ENCODE measurements at regions not wholly inside any gene's neighbourhood (a gene's known extent, or its start where the extent isn't known, plus 50 kb on each side); places are given as distances from the start of the nearest gene placed in this dataset.
"Not testable (repeated sequence)": the region's sequence is repeated elsewhere in the genome, so short reads cannot be mapped to it uniquely, and the experiment has no call there.

DNA sequence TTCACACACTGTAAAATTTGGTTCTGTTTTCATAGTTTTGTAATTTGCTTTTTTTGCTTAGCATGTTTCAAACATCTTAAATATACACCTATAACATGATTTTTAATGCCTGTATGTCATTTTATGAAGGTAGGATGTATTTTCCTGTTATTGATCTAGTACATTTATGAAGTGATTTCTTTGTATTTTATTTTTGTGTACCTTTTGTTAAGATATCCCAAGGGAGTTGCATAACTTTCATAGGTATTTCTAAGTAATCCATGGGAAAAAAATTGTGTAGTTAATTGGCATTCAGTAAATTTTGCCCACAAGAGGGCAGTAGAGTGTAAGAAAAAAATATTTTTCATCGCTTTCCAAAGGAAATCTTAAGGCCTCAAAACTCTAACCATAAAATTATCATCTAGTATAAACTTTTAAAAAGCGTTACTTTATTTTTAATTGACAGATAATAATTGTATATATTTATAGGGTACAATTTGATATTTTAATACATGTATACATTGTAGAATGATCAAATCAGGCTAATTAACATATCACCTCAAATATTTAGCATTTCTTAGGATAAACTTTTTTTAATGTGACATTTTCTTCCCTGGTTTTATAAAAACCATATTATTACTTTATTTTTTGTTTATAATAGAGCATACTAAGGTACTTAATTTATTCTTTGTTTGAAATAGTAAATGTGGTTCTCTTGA lies 62.8 kb upstream of the ARL17B start:
- intact Hi-C loops (cut with DNase I) = not testable (repeated sequence)

DNA sequence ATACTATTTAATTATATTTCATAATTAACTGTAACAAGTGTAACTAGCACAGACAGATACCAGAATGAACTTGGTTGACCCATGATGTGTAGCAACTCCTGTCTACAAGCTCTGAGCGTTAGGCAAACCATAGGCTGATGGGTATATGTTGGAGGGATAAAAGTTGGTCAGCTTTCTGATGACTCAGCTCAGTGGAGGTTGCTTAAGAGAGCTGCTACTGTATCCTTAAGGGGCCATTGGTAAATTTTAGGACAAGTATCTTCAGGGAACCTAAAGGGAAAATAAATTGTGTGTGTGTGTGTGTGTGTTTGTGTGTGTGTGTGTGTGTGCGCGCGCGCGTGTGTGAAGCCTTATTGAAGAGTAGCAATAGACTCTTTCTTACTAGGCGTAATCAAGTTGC lies 56.3 kb upstream of the ARL17B start:
- H3K27me3 ChIP-seq; DNase-seq; H3K27ac ChIP-seq; H3K36me3 ChIP-seq; H3K4me1 ChIP-seq; H3K9me3 ChIP-seq; H3K4me3 ChIP-seq; intact Hi-C loops (cut with DNase I): not testable (repeated sequence)
- 97 to 100% methylated on average over 1 to 7 of the region's 7 CpGs for WGBS, 2 donors

More for the DNA sequence above, 62.8 kb upstream of the ARL17B start:
- H3K27me3 ChIP-seq, DNase-seq, H3K36me3 ChIP-seq, H3K4me3 ChIP-seq, H3K4me1 ChIP-seq, H3K9me3 ChIP-seq, H3K27ac ChIP-seq: not testable (repeated sequence)
- TF ChIP-seq, protein P1, sequence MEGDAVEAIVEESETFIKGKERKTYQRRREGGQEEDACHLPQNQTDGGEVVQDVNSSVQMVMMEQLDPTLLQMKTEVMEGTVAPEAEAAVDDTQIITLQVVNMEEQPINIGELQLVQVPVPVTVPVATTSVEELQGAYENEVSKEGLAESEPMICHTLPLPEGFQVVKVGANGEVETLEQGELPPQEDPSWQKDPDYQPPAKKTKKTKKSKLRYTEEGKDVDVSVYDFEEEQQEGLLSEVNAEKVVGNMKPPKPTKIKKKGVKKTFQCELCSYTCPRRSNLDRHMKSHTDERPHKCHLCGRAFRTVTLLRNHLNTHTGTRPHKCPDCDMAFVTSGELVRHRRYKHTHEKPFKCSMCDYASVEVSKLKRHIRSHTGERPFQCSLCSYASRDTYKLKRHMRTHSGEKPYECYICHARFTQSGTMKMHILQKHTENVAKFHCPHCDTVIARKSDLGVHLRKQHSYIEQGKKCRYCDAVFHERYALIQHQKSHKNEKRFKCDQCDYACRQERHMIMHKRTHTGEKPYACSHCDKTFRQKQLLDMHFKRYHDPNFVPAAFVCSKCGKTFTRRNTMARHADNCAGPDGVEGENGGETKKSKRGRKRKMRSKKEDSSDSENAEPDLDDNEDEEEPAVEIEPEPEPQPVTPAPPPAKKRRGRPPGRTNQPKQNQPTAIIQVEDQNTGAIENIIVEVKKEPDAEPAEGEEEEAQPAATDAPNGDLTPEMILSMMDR (IDR thresholded peaks at IDR 0.05) = peak in 1 of 4 experiments; percentile 19
- WGBS, 2 donors = no CpG with 5 or more reads among the region's 2 CpGs

DNA sequence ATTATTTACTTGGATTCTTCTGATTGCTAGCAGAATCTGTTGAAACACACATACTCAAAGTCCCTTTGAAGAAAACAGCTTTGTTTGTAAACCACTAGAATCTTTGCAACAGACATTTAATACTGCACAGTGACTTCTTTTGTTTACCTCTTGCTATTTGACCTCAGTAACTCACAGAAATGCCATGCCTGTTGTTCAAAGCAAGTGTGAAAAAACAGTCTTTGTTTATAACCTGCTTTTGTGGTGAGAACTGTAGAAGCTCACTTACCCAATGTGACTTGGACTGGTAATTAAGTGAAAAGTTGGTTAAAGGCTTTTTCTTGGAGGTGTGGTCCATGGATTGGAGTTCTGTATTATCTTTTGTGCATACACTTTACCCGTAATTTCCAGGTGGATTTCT lies 55.7 kb upstream of the ARL17B start:
- H3K27ac ChIP-seq; DNase-seq; H3K4me1 ChIP-seq; H3K4me3 ChIP-seq; H3K36me3 ChIP-seq; H3K9me3 ChIP-seq; intact Hi-C loops (cut with DNase I); H3K27me3 ChIP-seq: not testable (repeated sequence)
- WGBS, 2 donors = 93% methylated on average over 1 of the region's 1 CpG; no CpG with 5 or more reads in 1 of the 2 donors

DNA sequence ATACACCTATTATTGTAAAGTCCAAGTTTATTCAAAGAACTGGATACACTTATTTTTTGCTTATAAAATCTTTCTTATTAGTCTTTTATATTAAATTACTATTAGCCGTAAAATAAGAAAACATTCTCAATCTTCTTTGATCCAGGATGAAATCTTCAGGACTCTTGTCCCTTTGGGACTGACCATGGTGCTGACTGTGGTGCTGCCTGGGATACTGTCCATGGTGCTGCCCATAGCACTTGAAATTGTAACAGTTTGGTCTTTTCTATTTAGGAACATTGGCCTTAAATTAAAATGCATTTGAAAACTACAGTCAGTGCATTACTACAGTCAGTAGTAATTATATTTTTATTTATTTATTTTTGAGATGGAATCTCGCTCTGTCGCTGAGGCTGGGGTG lies 53.0 kb upstream of the ARL17B start:
- H3K4me3 ChIP-seq; DNase-seq; H3K27ac ChIP-seq; H3K4me1 ChIP-seq; intact Hi-C loops (cut with DNase I); H3K9me3 ChIP-seq; H3K36me3 ChIP-seq; H3K27me3 ChIP-seq: not testable (repeated sequence)
- WGBS, 2 donors = no CpG with 5 or more reads among the region's 3 CpGs

DNA sequence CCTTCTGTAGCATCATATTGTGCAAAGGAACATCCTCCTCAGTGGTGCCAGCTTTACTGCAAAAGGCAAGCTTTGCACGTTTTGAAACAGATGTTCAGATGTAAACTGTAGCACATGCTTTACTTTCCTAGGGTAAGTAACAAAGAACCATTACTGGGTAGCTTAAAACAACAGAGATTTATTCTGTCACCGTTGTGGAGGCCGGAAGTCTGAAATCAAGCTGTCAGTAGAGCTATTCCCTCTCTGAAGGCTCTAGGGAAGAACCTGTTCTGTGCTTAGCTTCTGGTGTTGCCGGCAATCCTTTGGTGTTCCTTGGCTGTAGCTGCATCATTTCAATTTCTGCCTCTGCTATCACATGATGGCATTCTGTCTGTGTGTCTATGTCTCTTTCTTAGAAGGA lies 50.6 kb upstream of the ARL17B start:
- H3K4me3 ChIP-seq; H3K9me3 ChIP-seq; H3K27me3 ChIP-seq; H3K36me3 ChIP-seq; H3K4me1 ChIP-seq; intact Hi-C loops (cut with DNase I); H3K27ac ChIP-seq; DNase-seq: not testable (repeated sequence)
- 73 to 91% methylated on average over 3 of the region's 4 CpGs for WGBS, 2 donors

DNA sequence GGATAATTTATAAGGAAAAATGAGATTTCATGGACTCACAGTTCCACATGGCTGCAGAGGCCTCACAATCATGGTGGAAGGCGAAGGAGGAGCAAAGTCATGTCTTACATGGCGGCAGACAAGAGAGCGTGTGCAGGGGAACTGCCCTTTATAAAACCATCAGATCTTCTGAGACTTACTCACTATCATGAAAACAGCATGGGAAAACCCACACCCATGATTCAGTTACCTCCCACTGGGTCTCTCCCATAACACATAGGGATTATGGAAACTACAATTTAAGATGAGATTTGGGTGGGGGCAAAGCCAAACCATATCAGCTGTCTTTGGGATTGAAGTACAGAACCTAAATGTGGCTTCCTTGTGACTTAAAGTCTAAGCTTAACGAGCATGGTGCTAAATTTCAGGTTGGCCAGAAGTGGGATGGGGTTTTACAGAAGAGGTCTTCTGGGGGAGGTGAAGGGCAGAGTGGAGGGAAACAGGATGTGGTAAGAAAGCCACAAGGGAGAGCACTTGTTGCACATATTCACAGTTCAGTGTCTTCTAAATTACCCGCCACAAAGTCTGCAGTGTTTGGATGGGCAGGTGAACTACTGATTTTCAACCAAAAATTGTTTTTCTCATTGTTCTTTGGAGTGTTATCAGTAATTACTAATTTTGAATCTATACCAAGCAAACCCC lies 49.7 kb upstream of the ARL17B start:
- H3K27me3 ChIP-seq; H3K27ac ChIP-seq; H3K36me3 ChIP-seq; intact Hi-C loops (cut with DNase I); DNase-seq; H3K9me3 ChIP-seq; H3K4me1 ChIP-seq; H3K4me3 ChIP-seq: not testable (repeated sequence)
- WGBS, 2 donors = no CpG with 5 or more reads among the region's 5 CpGs

Data from sigmoid colon (tissue), 6 donors.